Stimulated activated CD8-positive, alpha-beta memory T cell treated with anti-CD3 and anti-CD28 coated beads, Interleukin-2, amount 100 ng/mL, for 48 hours (primary cell): ENCODE measurements at regions not wholly inside any gene's neighbourhood (a gene's known extent, or its start where the extent isn't known, plus 50 kb on each side); places are given as distances from the start of the nearest gene placed in this dataset.

ENCODE experiments used
- DNase-seq, 2 donors: peaks; one replicate each; pipeline ENCODE4 v3.0.0-alpha.2; 2020; ENCODE audit warnings: low read depth in 2 of 2

GRCh38 chr1:239819756-239820250 lies 271.9 kb upstream of the FMN2 start:
- no peak for DNase-seq

- no peak for DNase-seq
Measured at GRCh38 chr1:239823852-239824251, 267.8 kb upstream of the FMN2 start.

GRCh38 chr1:239826211-239826610 lies 265.5 kb upstream of the FMN2 start:
- DNase-seq, result no peak

- no peak for DNase-seq
Measured at GRCh38 chr1:239826736-239827135, 264.9 kb upstream of the FMN2 start.

GRCh38 chr1:239829535-239829934 lies 262.1 kb upstream of the FMN2 start:
- DNase-seq, result no peak

- DNase-seq, result no peak
Measured at GRCh38 chr1:239831577-239832355, 259.9 kb upstream of the FMN2 start.

- DNase-seq, result no peak
Measured at GRCh38 chr1:239833723-239834122, 258.0 kb upstream of the FMN2 start.

GRCh38 chr1:239835946-239836440 lies 255.7 kb upstream of the FMN2 start:
- no peak for DNase-seq

- no peak for DNase-seq
Measured at GRCh38 chr1:239840336-239840735, 251.3 kb upstream of the FMN2 start.

- no peak for DNase-seq
Measured at GRCh38 chr1:239840790-239841189, 250.9 kb upstream of the FMN2 start.

GRCh38 chr1:239841631-239842030 lies 250.1 kb upstream of the FMN2 start:
- DNase-seq, result no peak

- no peak for DNase-seq
Measured at GRCh38 chr1:239843541-239843940, 248.1 kb upstream of the FMN2 start.

- DNase-seq, result no peak
Measured at GRCh38 chr1:239844833-239845232, 246.8 kb upstream of the FMN2 start.

GRCh38 chr1:239854922-239855321 lies 236.8 kb upstream of the FMN2 start:
- no peak for DNase-seq

- no peak for DNase-seq
Measured at GRCh38 chr1:239856067-239856466, 235.6 kb upstream of the FMN2 start.

- no peak for DNase-seq
Measured at GRCh38 chr1:239856924-239857323, 234.8 kb upstream of the FMN2 start.

GRCh38 chr1:239858057-239858456 lies 233.6 kb upstream of the FMN2 start:
- no peak for DNase-seq

- DNase-seq, result no peak
Measured at GRCh38 chr1:239858529-239858928, 233.2 kb upstream of the FMN2 start.

GRCh38 chr1:239861985-239862384 lies 229.7 kb upstream of the FMN2 start:
- DNase-seq, result no peak

- no peak for DNase-seq
Measured at GRCh38 chr1:239868058-239868832, 223.4 kb upstream of the FMN2 start.

GRCh38 chr1:239870194-239870593 lies 221.5 kb upstream of the FMN2 start:
- no peak for DNase-seq

GRCh38 chr1:239872626-239873025 lies 219.1 kb upstream of the FMN2 start:
- no peak for DNase-seq

GRCh38 chr1:239874831-239875230 lies 216.9 kb upstream of the FMN2 start:
- no peak for DNase-seq
